ENCODE measurements at regions not wholly inside any gene's neighbourhood (a gene's known extent, or its start where the extent isn't known, plus 50 kb on each side); places are given as distances from the start of the nearest gene placed in this dataset.
"Not testable (repeated sequence)": the region's sequence is repeated elsewhere in the genome, so short reads cannot be mapped to it uniquely, and the experiment has no call there.

DNA sequence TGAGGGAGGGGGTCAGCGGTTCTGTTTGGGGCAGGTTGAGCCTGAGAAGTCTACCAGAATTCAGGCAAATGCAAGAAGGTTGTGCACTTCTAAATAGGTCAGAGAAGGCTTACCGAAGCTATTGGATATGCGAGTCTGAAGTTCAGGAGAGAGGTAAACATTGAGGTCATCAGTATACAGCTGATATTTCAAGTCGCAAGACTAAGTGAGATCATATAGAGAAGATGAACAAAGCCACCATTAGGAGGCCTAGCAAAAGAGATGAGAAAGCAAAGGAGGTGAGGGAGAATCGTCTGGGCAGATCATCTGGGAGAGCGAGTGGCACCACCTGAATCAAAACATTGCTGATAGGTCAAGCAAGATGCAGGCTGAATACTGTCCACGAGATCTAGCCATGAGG is 430.6 kb downstream of the BUD13 start:
- intact Hi-C loops (cut with DNase I, micrococcal nuclease) = no loop called here
- ATAC-seq (no peak), DNase-seq (no peak)
- Histone ChIP-seq H3K4me3 (no peak overlapping the region), H3K4me1 (ENCODE audit: low read depth) (no peaks in the 10 kb centered on the region), H3K36me3 (ENCODE audit: low read depth) (no peaks in the 10 kb centered on the region), H3K9me3 (no peaks in the 10 kb centered on the region)
- TF ChIP-seq, protein P1, sequence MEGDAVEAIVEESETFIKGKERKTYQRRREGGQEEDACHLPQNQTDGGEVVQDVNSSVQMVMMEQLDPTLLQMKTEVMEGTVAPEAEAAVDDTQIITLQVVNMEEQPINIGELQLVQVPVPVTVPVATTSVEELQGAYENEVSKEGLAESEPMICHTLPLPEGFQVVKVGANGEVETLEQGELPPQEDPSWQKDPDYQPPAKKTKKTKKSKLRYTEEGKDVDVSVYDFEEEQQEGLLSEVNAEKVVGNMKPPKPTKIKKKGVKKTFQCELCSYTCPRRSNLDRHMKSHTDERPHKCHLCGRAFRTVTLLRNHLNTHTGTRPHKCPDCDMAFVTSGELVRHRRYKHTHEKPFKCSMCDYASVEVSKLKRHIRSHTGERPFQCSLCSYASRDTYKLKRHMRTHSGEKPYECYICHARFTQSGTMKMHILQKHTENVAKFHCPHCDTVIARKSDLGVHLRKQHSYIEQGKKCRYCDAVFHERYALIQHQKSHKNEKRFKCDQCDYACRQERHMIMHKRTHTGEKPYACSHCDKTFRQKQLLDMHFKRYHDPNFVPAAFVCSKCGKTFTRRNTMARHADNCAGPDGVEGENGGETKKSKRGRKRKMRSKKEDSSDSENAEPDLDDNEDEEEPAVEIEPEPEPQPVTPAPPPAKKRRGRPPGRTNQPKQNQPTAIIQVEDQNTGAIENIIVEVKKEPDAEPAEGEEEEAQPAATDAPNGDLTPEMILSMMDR (IDR thresholded peaks at IDR 0.05) = no peak

GRCh38 chr11:116339306-116340098 is 433.3 kb downstream of the BUD13 start:
- Histone ChIP-seq H3K36me3 (ENCODE audit: low read depth) (no peaks in the 10 kb centered on the region), H3K4me3 (no peak overlapping the region), H3K9me3 (no peaks in the 10 kb centered on the region), H3K4me1 (ENCODE audit: low read depth) (no peaks in the 10 kb centered on the region)
- ATAC-seq (peak; percentile 95), DNase-seq (peak in 1 of 3 donors; percentile 37)
- intact Hi-C loops (cut with DNase I, micrococcal nuclease) = no loop called here
- TF ChIP-seq, protein P1 (IDR thresholded peaks at IDR 0.05) = no peak

GRCh38 chr11:116338500-116338899 is 434.3 kb downstream of the BUD13 start:
- H3K4me3 ChIP-seq; intact Hi-C loops (cut with DNase I, micrococcal nuclease); H3K9me3 ChIP-seq; H3K4me1 ChIP-seq (ENCODE audit: low read depth); ATAC-seq; DNase-seq; H3K36me3 ChIP-seq (ENCODE audit: low read depth): not testable (repeated sequence)

- no peak for DNase-seq
- TF ChIP-seq, protein P1 (IDR thresholded peaks at IDR 0.05) = no peak
- H3K4me3 ChIP-seq = no peak overlapping the region
- no peaks in the 10 kb centered on the region for H3K4me1 ChIP-seq (ENCODE audit: low read depth)
- H3K9me3 ChIP-seq = no peaks in the 10 kb centered on the region
- no peaks in the 10 kb centered on the region for H3K36me3 ChIP-seq (ENCODE audit: low read depth)
- intact Hi-C loops (cut with DNase I, micrococcal nuclease) = no loop called here
- ATAC-seq = no peak
Observed at GRCh38 chr11:116336540-116336939, 436.2 kb downstream of the BUD13 start.

- Histone ChIP-seq H3K9me3 (no peaks in the 10 kb centered on the region), H3K36me3 (ENCODE audit: low read depth) (no peaks in the 10 kb centered on the region), H3K4me1 (ENCODE audit: low read depth) (no peaks in the 10 kb centered on the region), H3K4me3 (no peak overlapping the region)
- intact Hi-C loops (cut with DNase I, micrococcal nuclease) = no loop called here
- TF ChIP-seq, protein P1 (IDR thresholded peaks at IDR 0.05) = no peak
- ATAC-seq (no peak), DNase-seq (no peak)
Observed at GRCh38 chr11:116335891-116336290, 436.9 kb downstream of the BUD13 start.

DNA sequence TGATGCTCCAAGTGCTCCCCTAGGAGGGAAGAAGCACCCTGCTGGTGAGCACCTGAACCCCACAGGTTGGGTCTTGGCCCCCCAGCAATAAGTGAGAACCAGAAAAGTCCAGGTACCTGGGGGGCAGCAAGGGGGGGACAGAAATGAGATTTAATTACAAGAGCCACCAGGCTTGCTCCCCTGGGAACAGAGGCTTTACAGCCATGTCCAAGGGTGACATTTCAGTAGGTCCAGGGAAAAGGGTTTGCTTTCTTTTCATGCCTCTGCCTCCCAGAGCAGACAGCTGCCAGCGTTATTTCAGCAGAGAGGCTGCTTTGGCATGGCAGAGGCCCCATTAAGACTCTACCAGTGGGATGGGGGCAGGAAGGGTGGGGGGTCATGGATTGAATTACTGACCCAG is 437.7 kb downstream of the BUD13 start:
- Histone ChIP-seq H3K4me3 (no peak overlapping the region), H3K9me3 (no peaks in the 10 kb centered on the region), H3K36me3 (ENCODE audit: low read depth) (no peaks in the 10 kb centered on the region), H3K4me1 (ENCODE audit: low read depth) (no peaks in the 10 kb centered on the region)
- no peak for ATAC-seq
- DNase-seq = no peak
- intact Hi-C loops (cut with DNase I, micrococcal nuclease) = no loop called here
- TF ChIP-seq, protein P1 (IDR thresholded peaks at IDR 0.05) = no peak
